WTC11 (cell line): ENCODE measurements at regions not wholly inside any gene's neighbourhood (a gene's known extent, or its start where the extent isn't known, plus 50 kb on each side); places are given as distances from the start of the nearest gene placed in this dataset.

Experiments
- ATAC-seq: fragments of 200-7000 bp; cut with Tn5 transposase; 2 replicates; pipeline ENCODE4 v1.10.0; 2021; ENCODE audit warnings: mild to moderate bottlenecking, moderate library complexity
- CTCF ChIA-PET: fragments of 300-600 bp; sonication (Branson Sonifier 250); formaldehyde crosslinking; loops from one replicate; lab custom pipeline; 2021; ENCODE audit warnings: antibody characterized with exemption; lab: Charles Lee
- POLR2A ChIA-PET: fragments of 350-600 bp; sonication (Branson Sonifier 250); formaldehyde crosslinking; loops from one replicate; lab custom pipeline; 2021; ENCODE audit warnings: antibody characterized with exemption; lab: Charles Lee
- DNase-seq: peaks from one replicate; pipeline ENCODE4 v3.0.0; 2021; ENCODE audit warnings: low spot score
- H3K27ac Mint-ChIP-seq: 2 replicates; pipeline ENCODE4 v1.8.0; 2021; ENCODE audit warnings: mixed read lengths
- H3K27me3 Mint-ChIP-seq: 2 replicates; pipeline ENCODE4 v1.8.0; 2021; ENCODE audit warnings: low read depth, mild to moderate bottlenecking, moderate library complexity, mixed read lengths
- H3K36me3 Mint-ChIP-seq: 2 replicates; pipeline ENCODE4 v1.8.0; 2021; ENCODE audit warnings: mixed read lengths
- H3K4me1 Mint-ChIP-seq: 2 replicates; pipeline ENCODE4 v1.8.0; 2022; ENCODE audit warnings: mixed read lengths
- H3K4me3 Mint-ChIP-seq: 2 replicates; pipeline ENCODE4 v1.8.0; 2021; ENCODE audit warnings: mild to moderate bottlenecking, moderate library complexity, mixed read lengths
- H3K9me3 Mint-ChIP-seq: 2 replicates; pipeline ENCODE4 v1.8.0; 2021; ENCODE audit warnings: mixed read lengths
- AR ChIP-seq: fragments of 250-450 bp; sonication (Bioruptor Pico); IDR thresholded peaks from 2 replicates; pipeline ENCODE4 v1.9.0; 2021; ENCODE audit warnings: mild to moderate bottlenecking
- ATF3 ChIP-seq: sonication (generic); formaldehyde crosslinking; conservative IDR thresholded peaks from 2 replicates; pipeline ENCODE4 v1.8.1; 2022; ENCODE audit warnings: mild to moderate bottlenecking, missing genetic modification reagents
- ATF6 ChIP-seq: sonication (generic); formaldehyde crosslinking; IDR thresholded peaks from 2 replicates; pipeline ENCODE4 v1.8.1; 2023; ENCODE audit warnings: mild to moderate bottlenecking, missing genetic modification reagents
- CDX4 ChIP-seq: fragments of 250-450 bp; sonication (Bioruptor Pico); IDR thresholded peaks from 2 replicates; pipeline ENCODE4 v1.9.0; 2021; ENCODE audit warnings: moderate library complexity, mild to moderate bottlenecking, inconsistent platforms, borderline replicate concordance
- CREB1 ChIP-seq: sonication (generic); formaldehyde crosslinking; IDR thresholded peaks from 2 replicates; pipeline ENCODE4 v1.8.0; 2023; ENCODE audit warnings: mild to moderate bottlenecking, missing genetic modification reagents
- CREM ChIP-seq: sonication (generic); formaldehyde crosslinking; IDR thresholded peaks from 2 replicates; pipeline ENCODE4 v1.8.1; 2022; ENCODE audit warnings: mild to moderate bottlenecking, missing genetic modification reagents, moderate library complexity
- CTCF ChIP-seq: fragments of 200-600 bp; IDR thresholded peaks from 2 replicates; pipeline ENCODE4 v1.8.0; 2022; ENCODE audit warnings: antibody characterized with exemption
- ESRRA ChIP-seq: sonication (generic); formaldehyde crosslinking; IDR thresholded peaks from 2 replicates; pipeline ENCODE4 v1.8.1; 2022; ENCODE audit warnings: mild to moderate bottlenecking, missing genetic modification reagents, borderline replicate concordance
- ETV6 ChIP-seq: sonication (generic); formaldehyde crosslinking; IDR thresholded peaks from 2 replicates; pipeline ENCODE4 v1.8.1; 2022; ENCODE audit warnings: mild to moderate bottlenecking, missing genetic modification reagents
- FOXP1 ChIP-seq: sonication (generic); formaldehyde crosslinking; IDR thresholded peaks from 2 replicates; pipeline ENCODE4 v1.8.0; 2022; ENCODE audit warnings: missing genetic modification reagents, mild to moderate bottlenecking, moderate library complexity, borderline replicate concordance
- GTF2I ChIP-seq: fragments of 250-450 bp; sonication (Bioruptor Pico); conservative IDR thresholded peaks from 2 replicates; pipeline ENCODE4 v1.4.0; 2021; ENCODE audit warnings: mild to moderate bottlenecking
- IRF2 ChIP-seq: sonication (generic); formaldehyde crosslinking; IDR thresholded peaks from 2 replicates; pipeline ENCODE4 v1.8.0; 2022; ENCODE audit warnings: low read depth, missing genetic modification reagents, borderline replicate concordance
- NFE2L1 ChIP-seq: sonication (generic); formaldehyde crosslinking; IDR thresholded peaks from 2 replicates; pipeline ENCODE4 v1.8.1; 2023; ENCODE audit warnings: missing genetic modification reagents
- NR2C2 ChIP-seq: sonication (generic); formaldehyde crosslinking; IDR thresholded peaks from 2 replicates; pipeline ENCODE4 v1.8.0; 2022; ENCODE audit warnings: mild to moderate bottlenecking, missing genetic modification reagents
- PRDM15 ChIP-seq: sonication (generic); formaldehyde crosslinking; IDR thresholded peaks from 2 replicates; pipeline ENCODE4 v1.8.0; 2022; ENCODE audit warnings: missing genetic modification reagents
- SMAD3 ChIP-seq: sonication (generic); formaldehyde crosslinking; IDR thresholded peaks from 2 replicates; pipeline ENCODE4 v1.8.0; 2022; ENCODE audit warnings: missing genetic modification reagents, mild to moderate bottlenecking, borderline replicate concordance
- SP1 ChIP-seq: sonication (generic); formaldehyde crosslinking; conservative IDR thresholded peaks from 2 replicates; pipeline ENCODE4 v1.8.1; 2022; ENCODE audit warnings: missing genetic modification reagents
- TCF7 ChIP-seq: sonication (generic); formaldehyde crosslinking; IDR thresholded peaks from 2 replicates; pipeline ENCODE4 v1.8.0; 2022; ENCODE audit warnings: mild to moderate bottlenecking, low read depth, missing genetic modification reagents, moderate library complexity
- TEAD4 ChIP-seq: sonication (generic); formaldehyde crosslinking; IDR thresholded peaks from 2 replicates; pipeline ENCODE4 v1.8.0; 2022; ENCODE audit warnings: mild to moderate bottlenecking, missing genetic modification reagents
- TP53 ChIP-seq: sonication (generic); formaldehyde crosslinking; IDR thresholded peaks from 2 replicates; pipeline ENCODE4 v1.8.1; 2023; ENCODE audit warnings: mild to moderate bottlenecking, missing genetic modification reagents
- ZNF232 ChIP-seq: sonication (generic); formaldehyde crosslinking; IDR thresholded peaks from 2 replicates; pipeline ENCODE4 v1.8.0; 2022; ENCODE audit warnings: mild to moderate bottlenecking, missing genetic modification reagents
- ZNF416 ChIP-seq: fragments of 250-450 bp; sonication (Bioruptor Pico); IDR thresholded peaks from 2 replicates; pipeline ENCODE4 v1.9.0; 2021; ENCODE audit warnings: mild to moderate bottlenecking, inconsistent platforms
- ZNF423 ChIP-seq: fragments of 250-450 bp; sonication (Bioruptor Pico); IDR thresholded peaks from 2 replicates; pipeline ENCODE4 v2.1.2; 2022; ENCODE audit warnings: mild to moderate bottlenecking, moderate library complexity
- ZNF671 ChIP-seq: fragments of 250-450 bp; sonication (Bioruptor Pico); IDR thresholded peaks from 2 replicates; pipeline ENCODE4 v1.8.0; 2021; ENCODE audit warnings: mild to moderate bottlenecking

- TF ChIP-seq ZNF416 (CRISPR knock-in tag): no peak
These were observed 256.1 kb downstream of the PAX3 start (continued) for GRCh38 chr2:222042666-222043065.

- Mint-ChIP-seq H3K27me3 (peaks cover 14% of the 10 kb centered on the region), H3K9me3 (no peaks in the 10 kb centered on the region), H3K4me1 (0 out of 2 replicates have a peak, but pooled peaks cover 2% of the 10 kb centered on the region), H3K36me3 (no peaks in the 10 kb centered on the region), H3K27ac (no peak overlapping the region), H3K4me3 (no peak overlapping the region)
- DNase-seq (no peak), ATAC-seq (no peak)
- POLR2A ChIA-PET: no interaction called here
- no peak for TF ChIP-seq ZNF671
- no peak for TF ChIP-seq TP53
- no peak for TF ChIP-seq ETV6
- TF ChIP-seq CTCF: no peak
- no peak for TF ChIP-seq ZNF423 (CRISPR knock-in tag)
- TF ChIP-seq ZNF416 (CRISPR knock-in tag): no peak
- no peak for TF ChIP-seq FOXP1 (CRISPR knock-in tag)
- no peak for TF ChIP-seq SP1 (CRISPR knock-in tag)
- TF ChIP-seq NFE2L1 (CRISPR knock-in tag): no peak
- no peak for TF ChIP-seq ESRRA (CRISPR knock-in tag)
- TF ChIP-seq CREB1 (CRISPR knock-in tag): no peak
- no peak for TF ChIP-seq GTF2I (CRISPR knock-in tag)
- no peak for TF ChIP-seq ATF6
- CTCF ChIA-PET: interaction anchor here (3.3 to 3.8 kb wide), 2 partner anchors 12 to 15 kb away, joined by 42 to 45 read pairs; no protein-coding TSS in a partner anchor
These were observed 258.5 kb downstream of the PAX3 start for GRCh38 chr2:222040333-222040732.

GRCh38 chr2:222039821-222040220, 259.0 kb downstream of the PAX3 start:
- POLR2A ChIA-PET: no interaction called here
- Mint-ChIP-seq H3K4me1 (0 out of 2 replicates have a peak, but pooled peaks cover 2% of the 10 kb centered on the region), H3K9me3 (no peaks in the 10 kb centered on the region), H3K4me3 (no peak overlapping the region), H3K27ac (no peak overlapping the region), H3K36me3 (no peaks in the 10 kb centered on the region), H3K27me3 (peaks cover 9% of the 10 kb centered on the region)
- CTCF ChIA-PET: interaction anchor here (1.0 to 3.8 kb wide), 4 partner anchors 12 to 466 kb away, joined by 3 to 45 read pairs (median 23); no protein-coding TSS in a partner anchor
- DNase-seq (no peak), ATAC-seq (no peak)
- no peak for TF ChIP-seq ETV6
- no peak for TF ChIP-seq ATF3 (CRISPR knock-in tag)
- no peak for TF ChIP-seq NR2C2
- TF ChIP-seq TCF7 (CRISPR knock-in tag): no peak
- no peak for TF ChIP-seq ZNF232 (CRISPR knock-in tag)
- no peak for TF ChIP-seq IRF2
- no peak for TF ChIP-seq TEAD4
- no peak for TF ChIP-seq SMAD3 (CRISPR knock-in tag)
- TF ChIP-seq CDX4 (CRISPR knock-in tag): no peak
- no peak for TF ChIP-seq PRDM15 (CRISPR knock-in tag)
- TF ChIP-seq SP1 (CRISPR knock-in tag): no peak
- no peak for TF ChIP-seq AR (CRISPR knock-in tag)
- no peak for TF ChIP-seq CREM (CRISPR knock-in tag)
